GM21576 (cell line): ENCODE measurements at regions not wholly inside any gene's neighbourhood (a gene's known extent, or its start where the extent isn't known, plus 50 kb on each side); places are given as distances from the start of the nearest gene placed in this dataset.
"Not testable (repeated sequence)": the region's sequence is repeated elsewhere in the genome, so short reads cannot be mapped to it uniquely, and the experiment has no call there.

Source experiments
- ATAC-seq: cut with Tn5 transposase; IDR thresholded peaks from one replicate; pipeline ENCODE4 v1.9.1; 2021; ENCODE audit warnings: mild to moderate bottlenecking, moderate library complexity; ENCODE audit not compliant: unreplicated experiment

- ATAC-seq: no peak
These were observed 265.4 kb upstream of the FOXF1 start for GRCh38 chr16:86244936-86245335.

GRCh38 chr16:86245351-86245750 is 265.0 kb upstream of the FOXF1 start:
- ATAC-seq: no peak

GRCh38 chr16:86245895-86246294 is 264.4 kb upstream of the FOXF1 start:
- no peak for ATAC-seq

- no peak for ATAC-seq
These were observed 261.9 kb upstream of the FOXF1 start for GRCh38 chr16:86248310-86248905.

GRCh38 chr16:86249631-86250030 is 260.7 kb upstream of the FOXF1 start:
- no peak for ATAC-seq

- ATAC-seq: no peak
These were observed 258.6 kb upstream of the FOXF1 start for GRCh38 chr16:86251682-86252081.

- no peak for ATAC-seq
These were observed 257.7 kb upstream of the FOXF1 start for GRCh38 chr16:86252596-86252995.

- no peak for ATAC-seq
These were observed 254.4 kb upstream of the FOXF1 start for GRCh38 chr16:86255966-86256365.

GRCh38 chr16:86256995-86257394 is 253.3 kb upstream of the FOXF1 start:
- ATAC-seq: no peak

- ATAC-seq: no peak
These were observed 252.8 kb upstream of the FOXF1 start for GRCh38 chr16:86257546-86257945.

GRCh38 chr16:86258713-86259112 is 251.6 kb upstream of the FOXF1 start:
- no peak for ATAC-seq

GRCh38 chr16:86259499-86259898 is 250.8 kb upstream of the FOXF1 start:
- ATAC-seq: no peak

GRCh38 chr16:86261379-86261778 is 248.9 kb upstream of the FOXF1 start:
- no peak for ATAC-seq

GRCh38 chr16:86267657-86268056 is 242.7 kb upstream of the FOXF1 start:
- ATAC-seq: not testable (repeated sequence)

GRCh38 chr16:86270696-86271095 is 239.6 kb upstream of the FOXF1 start:
- ATAC-seq: no peak

- no peak for ATAC-seq
These were observed 237.6 kb upstream of the FOXF1 start for GRCh38 chr16:86272744-86273143.

- ATAC-seq: no peak
These were observed 233.1 kb upstream of the FOXF1 start for GRCh38 chr16:86277221-86277620.

GRCh38 chr16:86277859-86278258 is 232.5 kb upstream of the FOXF1 start:
- ATAC-seq: not testable (repeated sequence)

GRCh38 chr16:86281421-86281820 is 228.9 kb upstream of the FOXF1 start:
- ATAC-seq: no peak

- ATAC-seq: no peak
These were observed 226.4 kb upstream of the FOXF1 start for GRCh38 chr16:86283944-86284343.

GRCh38 chr16:86285421-86285820 is 224.9 kb upstream of the FOXF1 start:
- ATAC-seq: no peak

GRCh38 chr16:86285938-86286921 is 224.1 kb upstream of the FOXF1 start:
- ATAC-seq: no peak
